GM21526 (cell line): ENCODE measurements at regions not wholly inside any gene's neighbourhood (a gene's known extent, or its start where the extent isn't known, plus 50 kb on each side); places are given as distances from the start of the nearest gene placed in this dataset.

Source experiments
- ATAC-seq: cut with Tn5 transposase; IDR thresholded peaks from one replicate; pipeline ENCODE4 v1.9.1; 2021; ENCODE audit warnings: moderate library complexity; ENCODE audit not compliant: unreplicated experiment, low FRiP score

GRCh38 chr10:90372451-90372850, 485.4 kb downstream of the HTR7 start:
- no peak for ATAC-seq

GRCh38 chr10:90373911-90374310, 483.9 kb downstream of the HTR7 start:
- ATAC-seq, result no peak

- ATAC-seq, result no peak
These were observed 479.2 kb downstream of the HTR7 start for GRCh38 chr10:90378524-90379076.

GRCh38 chr10:90381468-90381867, 476.4 kb downstream of the HTR7 start:
- no peak for ATAC-seq

GRCh38 chr10:90389876-90390275, 468.0 kb downstream of the HTR7 start:
- no peak for ATAC-seq

- no peak for ATAC-seq
These were observed 463.5 kb downstream of the HTR7 start for GRCh38 chr10:90394311-90394710.

- no peak for ATAC-seq
These were observed 461.1 kb downstream of the HTR7 start for GRCh38 chr10:90396721-90397120.

GRCh38 chr10:90398566-90398965, 459.3 kb downstream of the HTR7 start:
- no peak for ATAC-seq

- no peak for ATAC-seq
These were observed 458.1 kb downstream of the HTR7 start for GRCh38 chr10:90399782-90400181.

GRCh38 chr10:90403211-90404000, 454.4 kb downstream of the HTR7 start:
- ATAC-seq, result no peak

- no peak for ATAC-seq
These were observed 450.7 kb downstream of the HTR7 start for GRCh38 chr10:90407131-90407530.

- ATAC-seq, result no peak
These were observed 450.0 kb downstream of the HTR7 start for GRCh38 chr10:90407851-90408250.

GRCh38 chr10:90412582-90412981, 445.3 kb downstream of the HTR7 start:
- no peak for ATAC-seq

GRCh38 chr10:90413196-90413595, 444.6 kb downstream of the HTR7 start:
- no peak for ATAC-seq

- no peak for ATAC-seq
These were observed 442.9 kb downstream of the HTR7 start for GRCh38 chr10:90414926-90415325.

- no peak for ATAC-seq
These were observed 440.8 kb downstream of the HTR7 start for GRCh38 chr10:90417029-90417428.

- ATAC-seq, result no peak
These were observed 440.2 kb downstream of the HTR7 start for GRCh38 chr10:90417476-90418210.

- ATAC-seq, result no peak
These were observed 438.8 kb downstream of the HTR7 start for GRCh38 chr10:90418869-90419652.

- ATAC-seq, result peak; percentile 92
These were observed 437.1 kb downstream of the HTR7 start for GRCh38 chr10:90420637-90421318.

GRCh38 chr10:90421874-90422273, 436.0 kb downstream of the HTR7 start:
- no peak for ATAC-seq
